Vagina (tissue), 2 donors: ENCODE measurements at regions not wholly inside any gene's neighbourhood (a gene's known extent, or its start where the extent isn't known, plus 50 kb on each side); places are given as distances from the start of the nearest gene placed in this dataset.
"Not testable (repeated sequence)": the region's sequence is repeated elsewhere in the genome, so short reads cannot be mapped to it uniquely, and the experiment has no call there.

ENCODE experiments used
- DNase-seq, 2 donors: peaks; one replicate each; pipeline ENCODE4 v3.0.0-alpha.2; 2017; ENCODE audit errors: extremely low spot score in 2 of 2
- H3K27ac ChIP-seq: fragments of 200-600 bp; sonication (generic); one replicate; pipeline ENCODE4 v1.5.1; 2019
- H3K27me3 ChIP-seq: fragments of 200-600 bp; sonication (generic); one replicate; pipeline ENCODE4 v1.5.1; 2019
- H3K36me3 ChIP-seq, 2 donors: fragments of 200-600 bp; sonication (generic); one replicate each; pipeline ENCODE4 v1.5.1; 2017 to 2019
- H3K4me1 ChIP-seq: fragments of 200-600 bp; sonication (generic); one replicate; pipeline ENCODE4 v1.5.1; 2019
- H3K4me3 ChIP-seq, 2 donors: fragments of 200-600 bp; sonication (generic); 1 replicate in 1 of 2; 2 replicates in 1 of 2; pipeline ENCODE4 v1.5.1; 2016 to 2019
- H3K9me3 ChIP-seq: fragments of 200-600 bp; sonication (generic); one replicate; pipeline ENCODE4 v1.5.1; 2019
- POLR2A ChIP-seq, 2 donors: fragments of 450-650 bp; IDR thresholded peaks; one replicate each; pipeline ENCODE4 v1.6.1; 2017; ENCODE audit warnings: antibody characterized with exemption in 2 of 2, mild to moderate bottlenecking in 2 of 2, moderate library complexity in 2 of 2
- POLR2AphosphoS5 ChIP-seq, 2 donors: sonication (generic); formaldehyde crosslinking; IDR thresholded peaks; one replicate each; pipeline ENCODE4 v1.9.0; 2017; ENCODE audit warnings: antibody characterized with exemption in 2 of 2, mild to moderate bottlenecking in 2 of 2, low read depth in 1 of 2; ENCODE audit not compliant: insufficient read depth in 1 of 2
- intact Hi-C: fragments of 100-400 bp; cut with DNase I; formaldehyde crosslinking; loops from one replicate; pipeline ENCODE4 v1.15.1; 2023
- TF ChIP-seq, protein P1 (sequence below), 3 experiments: fragments of 450-650 bp in 2 of 3; fragments of 200-600 bp in 1 of 3; sonication (generic) in 1 of 3; IDR thresholded peaks; one replicate each; pipeline ENCODE4 v1.5.1; 2017 to 2019; ENCODE audit warnings: antibody characterized with exemption in 3 of 3, mild to moderate bottlenecking in 2 of 3, moderate library complexity in 2 of 3

DNA sequence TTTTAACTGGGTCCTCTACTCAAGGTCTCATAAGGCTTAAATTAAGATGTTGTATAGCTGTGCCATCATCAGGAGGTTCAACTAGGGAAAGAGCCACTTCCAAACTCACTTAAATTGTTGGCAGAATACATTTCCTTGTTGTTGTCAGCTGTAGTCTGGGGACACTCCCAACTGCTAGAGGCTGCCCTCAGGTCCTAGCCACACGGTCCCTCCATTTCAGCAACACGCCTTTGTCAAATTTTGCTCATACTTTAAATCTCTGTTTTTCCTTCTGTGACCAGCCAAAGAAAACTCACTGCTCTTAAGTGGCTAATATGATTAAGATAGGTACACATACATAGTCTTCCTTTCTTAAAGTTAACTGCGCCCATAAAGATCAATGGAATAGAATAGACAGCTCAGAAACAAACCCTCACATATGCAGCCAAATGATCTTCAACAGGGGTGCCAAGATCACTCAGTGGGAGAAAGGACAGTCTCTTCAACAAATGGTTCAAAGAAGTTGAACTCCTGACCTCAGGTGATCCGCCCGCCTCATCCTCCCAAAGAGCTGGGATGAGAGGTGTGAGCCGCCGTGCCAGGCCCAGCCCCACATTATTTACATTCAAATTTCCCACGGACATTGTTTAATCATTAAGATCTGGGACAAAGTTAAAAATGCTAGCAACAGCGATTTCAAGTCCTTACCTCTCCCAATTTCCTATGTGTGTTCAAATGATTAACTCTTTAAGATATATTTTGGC lies 76.4 kb upstream of the ELOVL5 start:
- Histone ChIP-seq H3K36me3 (no peaks in the 10 kb centered on the region), H3K9me3 (no peaks in the 10 kb centered on the region), H3K27me3 (no peaks in the 10 kb centered on the region), H3K4me3 (no peak overlapping the region), H3K27ac (no peak overlapping the region), H3K4me1 (no peaks in the 10 kb centered on the region)
- intact Hi-C loops: no loop called here
- TF ChIP-seq POLR2AphosphoS5 (IDR thresholded peaks at IDR 0.05; ENCODE audit: insufficient read depth in 1 of 2, low read depth in 1 of 2) (no peak), POLR2A (IDR thresholded peaks at IDR 0.05) (no peak)
- TF ChIP-seq, protein P1, sequence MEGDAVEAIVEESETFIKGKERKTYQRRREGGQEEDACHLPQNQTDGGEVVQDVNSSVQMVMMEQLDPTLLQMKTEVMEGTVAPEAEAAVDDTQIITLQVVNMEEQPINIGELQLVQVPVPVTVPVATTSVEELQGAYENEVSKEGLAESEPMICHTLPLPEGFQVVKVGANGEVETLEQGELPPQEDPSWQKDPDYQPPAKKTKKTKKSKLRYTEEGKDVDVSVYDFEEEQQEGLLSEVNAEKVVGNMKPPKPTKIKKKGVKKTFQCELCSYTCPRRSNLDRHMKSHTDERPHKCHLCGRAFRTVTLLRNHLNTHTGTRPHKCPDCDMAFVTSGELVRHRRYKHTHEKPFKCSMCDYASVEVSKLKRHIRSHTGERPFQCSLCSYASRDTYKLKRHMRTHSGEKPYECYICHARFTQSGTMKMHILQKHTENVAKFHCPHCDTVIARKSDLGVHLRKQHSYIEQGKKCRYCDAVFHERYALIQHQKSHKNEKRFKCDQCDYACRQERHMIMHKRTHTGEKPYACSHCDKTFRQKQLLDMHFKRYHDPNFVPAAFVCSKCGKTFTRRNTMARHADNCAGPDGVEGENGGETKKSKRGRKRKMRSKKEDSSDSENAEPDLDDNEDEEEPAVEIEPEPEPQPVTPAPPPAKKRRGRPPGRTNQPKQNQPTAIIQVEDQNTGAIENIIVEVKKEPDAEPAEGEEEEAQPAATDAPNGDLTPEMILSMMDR (IDR thresholded peaks at IDR 0.05): no peak
- DNase-seq: no peak

DNA sequence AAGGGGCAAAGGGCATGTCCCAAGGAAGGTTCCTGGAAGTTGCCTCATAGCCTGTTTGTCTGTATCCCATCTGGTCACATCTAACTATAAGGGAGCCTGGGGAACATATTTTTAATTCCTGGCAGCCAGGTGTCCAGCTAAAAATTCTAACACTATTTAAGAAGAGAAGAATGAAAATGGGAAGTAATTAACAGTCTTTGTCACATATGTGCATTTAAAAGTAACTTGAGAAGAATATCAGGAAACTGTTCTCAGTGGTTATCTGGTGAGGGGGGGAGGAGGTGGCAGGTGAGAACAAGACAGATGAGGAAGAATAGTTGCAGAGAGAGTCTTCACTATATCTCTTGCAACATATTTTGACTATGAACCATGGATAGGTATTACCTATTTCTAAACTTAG lies 75.5 kb upstream of the ELOVL5 start:
- no peaks in the 10 kb centered on the region for H3K27me3 ChIP-seq
- DNase-seq: no peak
- H3K4me1 ChIP-seq: no peaks in the 10 kb centered on the region
- no peaks in the 10 kb centered on the region for H3K36me3 ChIP-seq
- no peak overlapping the region for H3K27ac ChIP-seq
- H3K9me3 ChIP-seq: no peaks in the 10 kb centered on the region
- no peak for TF ChIP-seq POLR2AphosphoS5 (IDR thresholded peaks at IDR 0.05; ENCODE audit: insufficient read depth in 1 of 2, low read depth in 1 of 2)
- TF ChIP-seq, protein P1 (IDR thresholded peaks at IDR 0.05): no peak
- TF ChIP-seq POLR2A (IDR thresholded peaks at IDR 0.05): no peak
- intact Hi-C loops: no loop called here
- no peak overlapping the region for H3K4me3 ChIP-seq

DNA sequence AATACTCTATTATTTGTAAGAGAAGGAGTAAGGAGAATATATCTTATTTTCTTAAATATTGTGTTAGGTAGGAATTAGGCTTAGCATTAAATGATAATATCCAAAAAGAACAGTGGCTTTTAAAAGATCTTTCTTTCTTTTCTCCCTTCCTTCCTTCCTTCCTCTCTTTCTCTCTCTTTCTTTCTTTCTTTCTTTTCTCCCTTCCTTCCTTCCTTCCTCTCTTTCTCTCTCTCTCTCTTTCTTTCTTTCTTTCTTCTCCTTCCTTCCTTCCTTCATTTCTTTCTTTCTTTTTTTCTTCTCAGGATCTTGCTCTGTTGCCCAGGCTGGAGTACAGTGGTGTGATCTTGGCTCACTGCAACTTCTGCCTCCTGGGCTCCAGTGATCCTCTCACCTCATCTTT lies 74.8 kb upstream of the ELOVL5 start:
- DNase-seq, H3K9me3 ChIP-seq, intact Hi-C loops: not testable (repeated sequence)

DNA sequence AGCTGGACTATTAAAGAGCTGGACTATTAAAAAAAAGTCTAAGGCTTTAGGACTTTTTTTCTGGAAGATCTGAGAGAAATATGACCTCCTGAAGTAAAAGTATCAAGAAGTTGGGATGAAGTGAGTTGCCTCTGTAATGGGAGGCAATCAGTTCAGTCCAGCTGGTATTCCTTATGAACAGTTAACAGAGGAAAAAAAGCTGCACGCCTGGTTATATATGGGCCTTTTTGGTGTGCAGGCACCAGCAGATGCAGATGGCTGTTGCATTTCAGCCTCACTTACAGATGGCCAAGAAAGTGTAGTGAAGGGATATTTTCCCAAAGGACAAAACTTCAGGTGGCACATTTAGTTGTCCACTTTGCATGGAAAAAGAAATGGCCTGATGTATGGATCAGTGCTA lies 70.3 kb upstream of the ELOVL5 start:
- TF ChIP-seq POLR2A (IDR thresholded peaks at IDR 0.05): no peak
- TF ChIP-seq POLR2AphosphoS5 (IDR thresholded peaks at IDR 0.05; ENCODE audit: insufficient read depth in 1 of 2, low read depth in 1 of 2): no peak
- TF ChIP-seq, protein P1 (IDR thresholded peaks at IDR 0.05): no peak
- Histone ChIP-seq H3K4me1 (no peaks in the 10 kb centered on the region), H3K36me3 (no peaks in the 10 kb centered on the region), H3K9me3 (no peaks in the 10 kb centered on the region), H3K27ac (no peak overlapping the region), H3K4me3 (no peak overlapping the region), H3K27me3 (no peaks in the 10 kb centered on the region)
- no peak for DNase-seq
- intact Hi-C loops: no loop called here

More for the DNA sequence above, 74.8 kb upstream of the ELOVL5 start:
- H3K27ac ChIP-seq, H3K4me3 ChIP-seq, H3K27me3 ChIP-seq, H3K36me3 ChIP-seq, H3K4me1 ChIP-seq: not testable (repeated sequence)

DNA sequence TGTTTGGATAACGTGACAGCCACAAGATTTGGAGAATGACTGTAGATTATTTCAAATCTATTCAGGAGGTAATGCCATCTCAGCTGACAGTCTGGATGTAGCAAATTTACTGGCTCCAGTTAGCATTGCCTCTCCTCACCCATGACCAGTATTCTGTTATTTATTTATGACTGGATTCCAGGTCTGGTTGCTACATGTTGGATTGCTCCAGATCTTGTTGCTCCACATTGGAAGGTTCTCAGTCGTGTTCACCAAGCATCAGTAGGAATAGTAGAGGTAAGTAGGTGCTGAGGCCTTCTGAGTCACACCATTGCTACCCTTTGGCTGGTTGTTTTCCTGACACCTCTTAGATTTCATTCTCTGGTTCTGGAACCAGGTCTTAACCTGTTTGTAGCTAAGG lies 69.5 kb upstream of the ELOVL5 start:
- H3K9me3 ChIP-seq: no peaks in the 10 kb centered on the region
- H3K27me3 ChIP-seq: no peaks in the 10 kb centered on the region
- H3K27ac ChIP-seq: no peak overlapping the region
- intact Hi-C loops: no loop called here
- H3K4me1 ChIP-seq: no peaks in the 10 kb centered on the region
- H3K36me3 ChIP-seq: no peaks in the 10 kb centered on the region
- H3K4me3 ChIP-seq: no peak overlapping the region
- no peak for TF ChIP-seq POLR2A (IDR thresholded peaks at IDR 0.05)
- TF ChIP-seq, protein P1 (IDR thresholded peaks at IDR 0.05): no peak
- no peak for TF ChIP-seq POLR2AphosphoS5 (IDR thresholded peaks at IDR 0.05; ENCODE audit: insufficient read depth in 1 of 2, low read depth in 1 of 2)
- no peak for DNase-seq
